Glomerular visceral epithelial cell (primary cell): ENCODE measurements at regions not wholly inside any gene's neighbourhood (a gene's known extent, or its start where the extent isn't known, plus 50 kb on each side); places are given as distances from the start of the nearest gene placed in this dataset.
A peak's percentile ranks its signal among the peaks of the same experiment; 100 is the strongest.

Source experiments
- DNase-seq: peaks from one replicate; pipeline ENCODE4 v3.0.0-alpha.2; 2016; ENCODE audit errors: extremely low spot score

DNA sequence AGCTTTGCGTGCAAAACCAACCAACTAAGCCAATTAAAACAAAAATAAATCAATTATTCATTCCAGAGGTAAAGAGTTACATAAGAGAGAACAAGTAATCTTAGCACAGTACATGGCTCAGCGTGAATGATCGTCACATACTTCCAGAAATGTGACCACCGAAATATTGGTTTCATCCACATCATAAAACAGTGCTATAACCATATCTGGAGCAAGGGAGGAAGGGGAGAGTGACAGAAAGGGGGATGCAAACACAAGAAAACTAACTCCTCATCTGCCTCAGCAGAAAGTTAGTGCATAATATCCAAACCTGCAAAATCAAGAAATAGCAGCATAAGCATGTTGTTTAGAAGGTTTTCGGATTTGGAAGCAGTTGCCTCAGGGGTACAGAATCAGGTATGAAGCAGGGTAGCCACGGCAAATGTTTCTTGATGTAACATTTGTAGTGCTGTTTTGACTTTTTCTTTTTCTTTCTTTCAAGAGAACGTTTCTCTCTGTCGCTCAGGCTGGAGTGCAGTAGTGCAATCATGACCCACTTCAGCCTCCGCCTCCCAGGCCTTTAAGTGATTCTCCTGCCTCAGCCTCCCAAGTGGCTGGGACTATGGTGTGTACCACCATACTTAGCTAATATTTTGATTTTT is 93.9 kb upstream of the EGLN3 start:
- no peak for DNase-seq

DNA sequence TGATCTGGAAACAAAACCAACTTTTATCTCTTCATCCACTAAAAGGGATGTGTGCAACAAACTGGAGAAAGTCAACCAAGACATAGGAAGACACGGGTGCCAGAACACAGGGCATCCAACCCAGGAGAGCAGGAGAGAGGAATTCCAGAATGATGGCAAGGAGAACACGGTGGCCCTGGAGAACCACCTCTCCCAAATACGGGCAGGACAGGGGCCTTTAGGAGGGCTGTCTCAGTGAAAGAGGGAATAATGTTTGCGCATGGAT is 93.4 kb upstream of the EGLN3 start:
- no peak for DNase-seq

DNA sequence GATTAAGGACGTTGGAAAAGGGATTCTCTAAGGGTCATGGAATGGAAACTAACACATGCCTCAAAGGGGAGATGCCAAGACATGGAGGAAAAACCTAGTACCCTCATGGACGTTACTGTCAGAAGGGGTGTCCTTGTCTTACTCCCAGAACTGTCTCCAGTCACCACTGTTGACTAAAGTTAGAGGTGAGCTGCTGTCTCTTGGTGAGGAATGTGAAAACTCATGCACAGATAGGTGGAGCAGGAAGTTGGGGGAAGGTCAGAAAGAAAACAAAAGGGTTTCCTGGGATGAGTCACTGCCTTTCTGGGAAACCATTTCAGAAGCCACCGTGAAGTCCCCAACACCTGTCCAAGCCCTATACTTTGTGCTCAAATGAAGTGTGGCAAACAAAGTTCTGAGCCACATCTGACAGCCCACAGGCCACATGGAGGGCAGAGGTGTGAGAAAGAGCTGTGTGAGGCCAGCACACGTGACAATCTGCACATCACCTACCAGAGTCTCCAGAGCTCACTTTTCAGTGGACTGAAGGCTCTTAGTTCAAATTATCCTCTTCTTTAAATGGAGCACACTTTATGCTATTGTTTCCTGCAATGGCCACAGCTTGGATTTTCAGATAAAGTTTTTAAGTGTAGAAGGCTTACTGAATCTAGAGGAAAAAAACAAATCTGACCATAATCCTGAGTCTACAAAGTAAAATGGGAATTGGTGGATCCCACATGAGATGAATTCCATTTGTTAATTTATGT is 92.9 kb upstream of the EGLN3 start:
- DNase-seq, result peak; percentile 63

DNA sequence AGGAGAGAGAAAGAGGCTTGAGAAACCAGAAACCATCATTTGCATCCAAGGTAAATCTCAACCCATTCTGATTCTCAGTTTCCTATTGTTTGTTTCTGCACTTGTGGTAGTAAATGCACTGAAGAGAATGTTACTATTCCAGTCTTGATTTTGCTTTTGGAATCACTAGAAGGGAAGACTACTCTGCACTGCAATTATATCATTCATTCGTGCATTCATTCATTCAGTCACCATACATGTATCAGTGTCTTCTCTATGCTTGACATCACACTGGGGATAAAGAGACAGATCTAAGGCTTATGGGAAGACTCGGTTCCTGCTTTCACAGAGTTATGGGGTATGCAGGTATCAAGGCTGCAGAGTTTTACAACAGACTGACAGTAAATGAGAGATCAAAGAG is 90.3 kb upstream of the EGLN3 start:
- no peak for DNase-seq

DNA sequence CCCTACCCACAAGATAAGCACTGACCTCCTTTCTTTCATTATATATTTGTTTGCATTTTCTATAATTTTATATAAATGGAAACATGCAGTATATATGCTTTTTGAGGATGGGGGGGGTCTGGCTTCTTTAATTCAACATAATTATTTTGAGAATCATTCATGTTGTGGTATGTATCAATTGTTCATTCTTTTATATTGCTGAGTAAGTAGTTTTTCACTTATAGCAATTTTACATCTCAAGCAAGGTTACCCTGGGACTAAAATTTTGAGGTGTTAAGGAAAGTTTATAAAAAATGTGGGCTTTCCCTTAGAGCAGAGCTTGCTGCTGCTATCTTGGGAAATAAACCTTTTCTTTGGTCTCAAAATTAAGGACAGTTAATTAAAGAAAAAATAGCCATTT is 89.9 kb upstream of the EGLN3 start:
- no peak for DNase-seq

DNA sequence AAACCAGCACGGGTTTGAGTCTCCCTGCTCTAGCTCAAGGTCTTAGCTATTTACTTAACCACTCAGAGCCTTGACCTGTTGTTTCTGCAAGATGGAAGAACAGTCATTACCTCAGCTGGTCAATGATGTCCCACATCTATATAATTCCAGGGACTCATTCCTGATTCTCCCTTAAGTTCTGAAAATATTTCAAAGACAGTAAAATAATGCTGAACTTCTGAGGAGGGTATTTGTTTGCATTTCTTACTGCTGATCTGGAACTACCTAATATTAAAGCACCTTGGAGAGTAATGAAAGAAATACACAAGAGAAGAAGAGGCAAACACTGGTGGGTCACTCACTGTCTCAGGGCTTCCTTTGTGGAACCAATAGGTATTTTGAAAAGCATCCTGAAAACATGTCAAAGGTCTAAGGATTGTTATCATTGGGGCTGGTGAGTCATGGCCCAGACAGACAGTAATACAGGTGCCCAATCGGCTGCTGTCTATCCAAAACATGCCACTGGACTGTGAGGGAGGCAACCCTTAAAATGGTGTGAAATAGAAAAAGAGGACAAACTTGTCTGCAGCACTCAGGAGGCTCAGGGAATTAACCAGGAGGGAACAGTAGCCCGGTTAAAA is 88.7 kb upstream of the EGLN3 start:
- no peak for DNase-seq

DNA sequence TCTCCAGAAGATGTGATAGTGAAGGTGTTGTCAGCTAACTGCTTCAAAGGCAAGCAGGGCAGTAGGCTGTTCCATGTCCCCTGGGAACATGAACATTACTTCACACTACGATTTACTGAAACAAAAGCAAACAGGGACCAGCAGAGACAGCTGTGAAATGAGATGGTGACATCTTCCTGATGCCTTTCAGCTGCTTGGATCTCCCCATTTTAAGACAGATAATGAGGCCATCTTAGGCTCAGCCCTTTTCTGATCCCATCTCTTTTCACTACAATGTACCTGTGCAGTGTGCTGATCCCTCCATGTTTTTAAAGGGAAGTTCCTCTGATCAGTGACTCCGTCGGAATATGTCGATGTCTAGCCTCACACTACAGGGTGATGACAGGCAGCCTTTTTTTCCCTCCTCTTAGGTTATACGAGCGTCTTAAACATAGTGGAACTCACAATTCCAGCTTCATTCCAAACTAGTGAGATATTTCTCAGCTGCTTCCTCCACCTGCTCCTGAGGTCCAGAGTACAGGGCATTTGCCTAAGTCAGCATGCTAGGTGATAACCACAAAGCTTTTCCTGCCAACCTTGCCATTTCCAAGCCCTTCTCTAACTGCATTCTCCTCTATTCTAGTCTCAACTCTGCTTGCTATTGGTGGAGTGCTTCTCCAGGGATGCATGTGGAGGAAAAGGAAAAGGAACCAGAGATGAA is 87.6 kb upstream of the EGLN3 start:
- DNase-seq, result peak; percentile 74

DNA sequence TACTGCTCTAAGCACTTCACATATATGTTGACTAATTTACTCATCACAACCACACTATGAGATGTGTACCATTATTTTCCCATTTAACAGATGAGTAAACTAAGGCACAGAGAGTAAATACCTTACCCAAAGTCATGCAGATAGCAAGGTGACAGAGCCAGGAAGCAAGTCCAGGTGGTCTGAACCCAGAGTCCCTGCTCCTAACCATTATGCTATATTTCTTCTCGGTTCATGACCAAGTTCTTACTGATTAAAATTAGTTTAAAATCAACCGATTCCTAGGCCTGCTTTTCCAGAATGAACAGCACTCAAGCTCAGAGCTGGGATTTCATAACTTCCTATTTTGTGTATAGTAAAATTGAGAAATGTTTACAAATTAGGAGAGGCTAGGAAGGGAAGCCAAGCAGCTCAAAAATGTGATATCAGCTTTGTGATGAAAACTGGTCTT is 85.5 kb upstream of the EGLN3 start:
- DNase-seq, result no peak

DNA sequence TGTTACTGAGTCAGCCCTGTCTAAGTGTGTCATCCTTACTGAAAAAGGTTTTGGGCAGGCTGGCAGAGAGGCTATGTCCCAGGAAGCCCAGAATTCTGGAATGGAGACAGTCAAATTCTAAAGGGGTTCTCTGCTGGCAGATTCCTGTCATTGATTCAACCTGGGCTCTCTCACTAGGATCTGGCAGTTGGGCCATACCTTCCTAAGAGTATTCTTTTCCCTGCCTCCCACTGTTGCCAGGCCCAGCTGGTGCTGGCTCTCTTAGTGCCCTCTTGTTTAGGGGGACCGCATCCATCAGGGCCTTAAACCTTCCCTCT is 85.0 kb upstream of the EGLN3 start:
- DNase-seq, result no peak

DNA sequence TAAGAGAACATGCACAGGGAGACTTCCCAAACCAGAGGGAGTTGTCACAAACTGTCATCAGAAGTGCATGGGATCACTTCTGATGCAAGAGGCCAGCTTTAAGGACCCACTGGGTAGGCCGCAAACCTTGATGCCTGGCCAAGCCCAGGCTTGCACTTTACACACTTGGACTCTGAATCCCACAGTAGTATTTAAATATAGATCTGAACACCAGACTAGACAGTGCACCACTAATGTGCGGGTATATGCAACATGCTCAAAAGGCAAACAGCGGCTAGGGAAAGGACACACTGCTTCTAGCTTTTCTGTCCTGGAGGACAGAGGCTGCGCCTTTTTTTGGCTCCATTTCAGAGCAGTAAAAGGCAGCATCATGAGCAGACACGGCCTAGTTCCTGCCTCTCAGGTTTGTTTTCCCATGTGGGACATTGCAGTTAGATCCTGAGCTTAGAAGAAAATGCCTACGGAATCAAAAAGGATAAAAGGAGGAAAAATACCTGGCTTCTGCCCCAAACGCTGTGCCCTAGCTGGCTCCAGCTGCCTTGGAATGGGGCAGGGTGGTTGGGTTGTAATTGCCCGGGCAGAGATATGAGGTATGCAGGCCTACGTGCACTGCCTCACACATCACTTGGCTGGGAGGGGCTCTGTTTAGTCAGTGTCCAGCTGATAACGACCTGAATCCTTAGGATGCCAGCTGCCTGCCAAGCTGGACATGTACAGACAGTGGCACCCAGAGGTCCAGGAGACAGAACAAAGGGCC is 84.5 kb upstream of the EGLN3 start:
- DNase-seq, result peak; percentile 31

DNA sequence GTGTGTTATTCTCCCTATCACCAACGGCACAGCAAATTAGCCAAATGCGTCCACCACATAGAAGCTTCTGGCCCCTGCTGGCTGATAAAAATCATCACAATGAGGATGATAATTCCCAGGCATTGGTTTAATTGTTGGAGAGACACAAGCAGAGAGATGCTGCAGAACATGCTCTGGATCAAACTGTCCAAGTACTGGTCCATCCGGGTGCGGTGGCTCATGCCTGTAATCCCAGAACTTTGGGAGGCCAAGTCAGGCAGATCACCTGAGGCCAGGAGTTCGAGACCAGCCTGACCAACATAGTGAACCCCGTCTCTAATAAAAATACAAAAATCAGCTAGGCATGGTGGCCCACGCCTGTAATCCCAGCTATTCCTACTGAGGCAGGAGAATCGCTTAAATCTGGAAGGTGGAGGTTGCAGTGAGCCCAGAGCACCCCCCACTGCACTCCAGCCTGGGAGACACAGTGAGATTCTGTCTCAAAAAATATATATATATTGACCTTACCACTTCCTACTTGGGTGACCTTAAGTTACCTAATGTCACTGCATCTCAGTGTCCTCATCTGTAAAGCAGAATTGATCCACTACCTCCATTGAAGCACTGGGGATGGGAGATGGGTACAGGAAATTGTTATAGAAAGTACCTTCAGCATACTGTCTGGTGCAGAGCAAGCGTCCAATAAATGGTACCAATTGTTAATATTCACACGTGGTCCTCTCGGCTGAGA is 83.7 kb upstream of the EGLN3 start:
- DNase-seq, result no peak

DNA sequence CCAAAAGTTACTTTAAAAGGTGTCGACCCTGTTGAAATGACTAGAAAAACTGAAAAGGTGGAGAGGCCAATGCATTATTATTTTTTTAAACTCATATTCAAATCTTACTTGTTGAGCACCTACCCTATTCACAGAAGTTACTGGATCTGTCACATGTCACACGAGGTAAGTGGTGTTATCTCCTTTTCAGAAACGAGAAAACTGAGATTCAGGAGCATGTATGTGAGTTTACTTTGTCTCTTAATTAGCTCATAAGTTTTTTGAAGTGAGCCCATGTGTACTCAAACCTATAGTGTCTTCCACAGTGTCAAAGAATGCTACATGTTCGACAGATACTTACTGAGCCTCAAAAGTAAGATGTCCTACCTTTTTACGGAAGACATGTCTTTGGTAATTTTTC is 81.8 kb upstream of the EGLN3 start:
- no peak for DNase-seq

DNA sequence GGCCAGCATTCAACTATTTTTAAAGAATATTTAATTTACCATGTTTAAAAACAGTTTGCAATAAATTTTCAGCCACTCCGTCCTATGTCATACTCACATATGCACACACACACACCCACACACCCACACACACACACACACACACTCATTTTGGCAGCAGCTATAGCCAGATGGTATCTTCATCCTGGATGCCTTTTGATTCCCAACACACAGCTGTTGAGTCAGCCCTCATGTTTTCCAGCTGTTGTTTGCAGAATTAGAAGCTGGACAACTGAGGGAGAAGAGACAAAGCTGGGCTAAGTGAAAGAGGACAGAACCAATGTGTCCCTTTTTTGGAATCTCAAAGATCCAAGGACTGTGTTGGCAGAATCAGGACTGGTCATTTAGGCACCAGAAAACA is 80.0 kb upstream of the EGLN3 start:
- DNase-seq, result no peak

DNA sequence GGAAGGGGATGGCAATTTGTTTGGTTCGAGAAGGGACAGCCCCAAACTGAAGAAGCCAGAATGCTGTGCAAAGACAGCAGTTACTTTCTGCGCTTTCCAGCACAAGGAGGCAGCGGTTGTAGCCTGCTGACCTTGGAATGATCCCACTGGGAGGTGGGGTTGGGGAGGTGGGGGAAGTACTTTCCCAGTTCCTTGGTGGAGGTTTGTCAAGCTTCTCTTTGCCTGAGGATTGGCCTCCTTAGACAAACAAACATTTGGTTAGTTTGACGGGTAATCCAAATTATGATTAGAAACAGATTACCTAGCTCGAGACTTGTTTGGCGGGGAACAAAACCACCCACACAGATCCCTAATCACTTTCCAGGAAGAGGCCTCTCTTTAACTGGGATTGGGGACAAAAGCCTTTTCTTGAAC is 79.1 kb upstream of the EGLN3 start:
- no peak for DNase-seq

DNA sequence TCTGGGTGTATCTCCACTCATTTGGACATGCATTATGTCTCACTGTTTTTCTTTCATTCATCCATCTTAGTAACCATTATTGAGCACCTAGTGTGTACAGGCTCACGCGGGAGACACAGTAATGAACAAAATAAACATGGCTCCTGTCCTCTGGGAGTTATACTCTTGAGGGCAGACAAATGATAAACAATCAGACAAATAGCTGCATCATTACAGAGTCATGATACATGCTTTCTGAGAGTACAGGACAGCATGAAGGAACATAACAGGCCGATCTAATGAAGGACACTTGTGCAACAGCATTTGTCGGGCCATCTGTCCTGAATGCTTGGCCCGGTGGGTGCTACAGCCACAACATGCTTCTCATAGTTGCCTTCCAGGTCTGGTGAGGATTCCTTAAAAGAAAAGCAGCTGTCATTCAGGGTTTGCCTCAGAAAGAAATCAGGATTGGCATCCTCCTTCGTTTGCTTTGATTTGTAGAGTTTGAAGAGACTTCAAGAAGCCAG is 77.2 kb upstream of the EGLN3 start:
- no peak for DNase-seq

DNA sequence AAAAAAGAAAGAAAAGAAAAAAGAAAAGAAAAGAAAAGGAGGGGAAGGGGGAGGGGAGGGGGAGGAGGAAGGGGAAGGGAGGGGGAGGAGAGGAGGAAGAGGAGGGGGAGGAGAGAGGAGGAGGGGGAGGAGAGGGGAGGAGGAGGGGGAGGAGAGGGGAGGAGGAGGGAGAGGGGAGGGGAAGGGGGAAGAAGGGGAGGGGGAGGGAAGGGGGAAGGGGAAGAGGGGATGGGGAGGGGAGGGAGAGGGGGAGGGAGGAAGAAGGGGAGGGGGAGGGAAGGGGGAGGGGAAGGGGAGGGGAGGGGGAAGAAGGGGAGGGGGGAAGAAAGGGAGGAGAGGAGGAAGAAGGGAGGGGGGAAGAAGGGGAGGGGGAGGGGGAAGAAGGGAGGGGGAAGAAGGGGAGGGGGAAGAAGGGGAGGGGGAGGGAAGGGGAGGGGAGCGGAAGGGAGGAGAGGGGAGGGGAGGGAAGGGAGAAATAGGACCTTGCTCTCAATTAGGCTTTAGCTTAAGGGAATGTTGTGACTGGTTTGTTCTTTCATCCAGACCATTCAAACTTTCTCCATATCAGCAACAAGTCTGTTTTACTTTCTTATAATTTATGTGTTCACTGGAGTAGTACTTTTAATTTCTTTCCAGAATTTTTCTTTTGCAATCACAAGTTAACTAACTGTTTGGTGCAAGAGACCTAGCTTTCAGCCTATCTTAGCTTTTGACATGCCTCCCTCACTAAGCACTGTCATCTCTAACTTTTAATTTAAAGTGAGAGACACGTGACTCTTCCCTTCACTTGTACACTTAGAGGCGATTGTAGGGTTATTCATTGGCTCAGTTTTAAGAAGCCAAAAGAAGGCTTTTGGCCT is 76.5 kb upstream of the EGLN3 start:
- no peak for DNase-seq

DNA sequence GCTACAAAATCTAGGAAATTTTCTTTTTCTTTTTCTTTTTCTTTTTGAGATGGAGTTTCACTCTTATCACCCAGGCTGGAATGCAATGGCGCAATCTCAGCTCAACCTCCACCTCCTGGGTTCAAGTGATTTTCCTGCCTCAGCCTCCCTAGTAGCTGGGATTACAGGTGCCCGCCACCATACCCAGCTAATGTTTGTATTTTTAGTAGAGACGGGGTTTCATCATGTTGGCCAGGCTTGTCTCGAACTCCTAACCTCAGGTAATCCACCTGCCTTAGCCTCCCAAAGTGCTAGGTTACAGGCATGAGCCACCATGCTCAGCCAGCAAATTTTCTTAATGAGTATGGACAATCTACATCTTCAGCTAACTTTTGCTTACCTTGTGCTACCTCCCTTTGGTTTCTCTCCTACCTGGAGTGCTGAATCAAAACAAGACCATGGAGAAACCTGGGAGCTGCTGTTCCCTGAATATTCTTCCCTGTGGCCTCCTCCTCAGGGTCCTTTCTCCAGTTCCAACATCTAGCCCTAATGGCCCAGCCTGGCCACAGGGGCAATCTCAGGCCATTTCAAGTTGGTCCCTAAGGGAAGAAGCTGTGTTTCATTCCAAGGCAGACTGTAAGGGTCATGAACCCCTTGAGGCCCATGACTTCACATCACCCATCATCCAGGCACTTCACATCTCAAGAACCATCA is 74.6 kb upstream of the EGLN3 start:
- DNase-seq, result no peak

DNA sequence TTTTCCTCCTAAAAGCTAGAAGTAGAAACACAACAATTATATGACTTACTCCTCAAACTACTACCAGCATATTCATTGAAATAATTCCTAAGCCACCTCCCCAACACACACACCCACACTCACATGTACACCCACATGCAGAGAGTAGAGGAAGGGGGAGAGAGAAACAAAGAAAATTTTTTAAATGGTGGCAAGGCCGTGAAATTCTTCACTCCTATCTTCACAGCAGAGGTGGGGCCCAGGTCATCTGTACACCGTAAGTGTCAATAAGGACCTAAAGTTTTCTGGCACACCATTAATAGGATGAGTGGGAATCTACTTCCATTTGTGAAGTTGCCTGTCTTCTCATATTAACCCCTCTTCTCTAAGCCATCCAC is 73.9 kb upstream of the EGLN3 start:
- no peak for DNase-seq

DNA sequence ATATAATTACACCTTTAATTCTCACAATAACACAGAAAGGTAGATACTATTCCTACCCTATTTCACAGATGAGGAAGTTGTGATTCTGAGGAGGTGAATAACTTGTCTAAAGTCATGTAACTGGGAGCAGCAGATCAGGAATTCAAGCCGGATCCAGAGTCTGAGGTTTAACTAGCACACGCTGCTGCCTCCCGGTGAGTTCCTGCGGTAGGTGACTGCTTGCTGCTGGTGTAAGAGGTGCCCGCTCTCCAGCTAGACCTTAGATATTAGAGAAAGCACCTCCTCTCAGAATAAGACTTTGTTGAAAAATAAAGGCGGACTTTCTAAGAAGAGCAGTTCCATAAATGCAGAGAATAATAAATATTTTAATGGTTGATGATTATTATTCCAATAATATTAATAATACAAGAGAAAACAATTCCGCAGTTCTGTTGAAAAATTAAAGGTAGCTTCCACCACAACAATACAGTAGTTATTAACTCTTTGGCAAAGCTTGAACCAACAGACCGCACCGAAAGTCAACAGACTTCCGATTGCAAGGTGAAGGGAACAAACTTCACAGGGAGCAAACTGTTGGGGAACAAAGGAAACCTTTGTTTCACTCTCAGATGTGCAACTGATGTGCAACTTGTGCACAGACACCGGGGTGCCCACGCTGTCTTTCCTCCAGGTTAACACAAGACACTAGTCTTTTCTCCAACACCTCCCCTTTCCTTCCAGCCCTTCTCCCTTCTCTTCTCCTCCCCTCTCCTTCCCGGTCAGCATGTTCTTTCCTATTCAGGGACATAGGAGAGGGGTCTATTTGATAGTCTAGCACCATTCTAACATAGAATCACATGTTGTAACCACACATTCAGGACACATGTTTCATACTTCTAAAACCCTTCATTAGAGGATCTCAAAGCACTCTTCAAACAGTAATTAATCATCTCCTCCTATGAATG is 73.2 kb upstream of the EGLN3 start:
- no peak for DNase-seq
